ENCODE measurements at regions not wholly inside any gene's neighbourhood (a gene's known extent, or its start where the extent isn't known, plus 50 kb on each side); places are given as distances from the start of the nearest gene placed in this dataset.

DNA sequence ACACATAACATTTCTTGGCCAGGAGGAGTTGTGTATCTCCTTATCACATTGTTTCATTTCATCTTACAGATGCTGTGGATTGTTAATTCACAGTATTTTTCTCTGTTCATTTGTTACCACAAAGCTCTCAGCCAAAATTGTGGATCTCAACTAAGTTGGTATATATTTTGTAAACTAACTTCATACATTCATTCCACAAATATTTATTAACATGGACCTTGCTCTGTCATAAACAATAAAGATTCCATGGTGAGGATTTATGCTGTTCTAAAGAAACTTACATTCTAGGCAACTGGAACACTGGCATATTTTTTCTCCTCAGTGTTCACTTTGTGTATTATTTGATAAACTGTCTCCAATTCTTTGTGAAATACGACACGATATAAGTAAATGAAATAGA is 268.8 kb downstream of the CNTN3 start:
- no peak for TF ChIP-seq POLR2A (IDR thresholded peaks at IDR 0.05; ENCODE audit: low read length)
- TF ChIP-seq REST (IDR thresholded peaks at IDR 0.05) = no peak
- TF ChIP-seq CTCF (IDR thresholded peaks at IDR 0.05) = no peak
- no peak for TF ChIP-seq RAD21 (conservative IDR thresholded peaks at IDR 0.05 in 1 of 2, IDR thresholded peaks at IDR 0.05 in 1 of 2)
- no peak for TF ChIP-seq CBX2 (IDR thresholded peaks at IDR 0.05; ENCODE audit: borderline replicate concordance, low read depth)
- no peak for TF ChIP-seq FOXS1 (CRISPR knock-in tag; IDR thresholded peaks at IDR 0.05)
- no peak for TF ChIP-seq NR3C1 (IDR thresholded peaks at IDR 0.05)
- TF ChIP-seq NFE2L2 (conservative IDR thresholded peaks at IDR 0.05; ENCODE audit: low read length) = no peak
- TF ChIP-seq KDM5A (IDR thresholded peaks at IDR 0.05) = no peak
- TF ChIP-seq, protein P1, sequence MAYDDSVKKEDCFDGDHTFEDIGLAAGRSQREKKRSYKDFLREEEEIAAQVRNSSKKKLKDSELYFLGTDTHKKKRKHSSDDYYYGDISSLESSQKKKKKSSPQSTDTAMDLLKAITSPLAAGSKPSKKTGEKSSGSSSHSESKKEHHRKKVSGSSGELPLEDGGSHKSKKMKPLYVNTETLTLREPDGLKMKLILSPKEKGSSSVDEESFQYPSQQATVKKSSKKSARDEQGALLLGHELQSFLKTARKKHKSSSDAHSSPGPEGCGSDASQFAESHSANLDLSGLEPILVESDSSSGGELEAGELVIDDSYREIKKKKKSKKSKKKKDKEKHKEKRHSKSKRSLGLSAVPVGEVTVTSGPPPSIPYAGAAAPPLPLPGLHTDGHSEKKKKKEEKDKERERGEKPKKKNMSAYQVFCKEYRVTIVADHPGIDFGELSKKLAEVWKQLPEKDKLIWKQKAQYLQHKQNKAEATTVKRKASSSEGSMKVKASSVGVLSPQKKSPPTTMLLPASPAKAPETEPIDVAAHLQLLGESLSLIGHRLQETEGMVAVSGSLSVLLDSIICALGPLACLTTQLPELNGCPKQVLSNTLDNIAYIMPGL (CRISPR knock-in tag; IDR thresholded peaks at IDR 0.05; ENCODE audit: borderline replicate concordance) = no peak
- no peak for TF ChIP-seq CEBPB (IDR thresholded peaks at IDR 0.05)
- no peak for TF ChIP-seq USF2 (IDR thresholded peaks at IDR 0.05)
- no peak for TF ChIP-seq KDM1A (IDR thresholded peaks at IDR 0.05; ENCODE audit: low read depth)
